Smooth muscle cell (in vitro differentiated cells): ENCODE measurements at regions not wholly inside any gene's neighbourhood (a gene's known extent, or its start where the extent isn't known, plus 50 kb on each side); places are given as distances from the start of the nearest gene placed in this dataset.

Experiments
- DNase-seq: peaks from one replicate; lab custom pipeline; 2025; ENCODE audit not compliant: unreplicated experiment; lab: John Stamatoyannopoulos, UW
- H2AFZ ChIP-seq: fragments of 200-600 bp; sonication (generic); 2 replicates; pipeline ENCODE4 v1.6.0; 2016; ENCODE audit warnings: antibody characterized with exemption, low read depth, mild to moderate bottlenecking
- H3F3A ChIP-seq: fragments of 200-600 bp; sonication (generic); 2 replicates; pipeline ENCODE4 v1.6.0; 2017; ENCODE audit warnings: antibody characterized with exemption, low read depth
- H3K27ac ChIP-seq: fragments of 200-600 bp; sonication (generic); 2 replicates; pipeline ENCODE4 v1.5.1; 2016; ENCODE audit warnings: low read depth, mild to moderate bottlenecking
- H3K27me3 ChIP-seq: fragments of 200-600 bp; sonication (generic); 2 replicates; pipeline ENCODE4 v1.6.1; 2016; ENCODE audit warnings: low read depth, mild to moderate bottlenecking
- H3K36me3 ChIP-seq: fragments of 200-600 bp; sonication (generic); 2 replicates; pipeline ENCODE4 v1.5.1; 2016; ENCODE audit warnings: low read depth
- H3K4me1 ChIP-seq: fragments of 200-600 bp; sonication (generic); 2 replicates; pipeline ENCODE4 v1.5.1; 2016; ENCODE audit warnings: low read depth
- H3K4me2 ChIP-seq: fragments of 200-600 bp; sonication (generic); 2 replicates; pipeline ENCODE4 v1.6.0; 2016; ENCODE audit warnings: mild to moderate bottlenecking
- H3K4me3 ChIP-seq: fragments of 200-600 bp; sonication (generic); 2 replicates; pipeline ENCODE4 v1.5.1; 2016; ENCODE audit warnings: mild to moderate bottlenecking
- H3K79me2 ChIP-seq: fragments of 200-600 bp; sonication (generic); 2 replicates; pipeline ENCODE4 v1.6.0; 2016; ENCODE audit warnings: low read depth, mild to moderate bottlenecking
- H3K9ac ChIP-seq: fragments of 200-600 bp; sonication (generic); 2 replicates; pipeline ENCODE4 v1.6.0; 2016; ENCODE audit warnings: low read depth
- H3K9me3 ChIP-seq: fragments of 200-600 bp; sonication (generic); replicated peaks from 2 replicates; pipeline ENCODE4 v1.5.1; 2016; ENCODE audit warnings: low read depth
- H4K20me1 ChIP-seq: fragments of 200-600 bp; sonication (generic); 2 replicates; pipeline ENCODE4 v1.6.0; 2016; ENCODE audit warnings: low read depth
- CTCF ChIP-seq: fragments of 200-600 bp; sonication (generic); IDR thresholded peaks from 2 replicates; pipeline ENCODE4 v1.5.1; 2017; ENCODE audit warnings: borderline replicate concordance, mild to moderate bottlenecking, antibody characterized with exemption; ENCODE audit not compliant: insufficient read depth, poor library complexity, severe bottlenecking
- WGBS: methylation state at CpG from one replicate; pipeline ENCODE4 v1.1.7; 2016; ENCODE audit warnings: low lambda C conversion rate; 5-methylcytosine and 5-hydroxymethylcytosine counted together

GRCh38 chr4:3708103-3708510 is 58.1 kb upstream of the ADRA2C start:
- no peak overlapping the region for H2AFZ ChIP-seq
- H3K4me1 ChIP-seq = peaks cover 14% of the 10 kb centered on the region
- DNase-seq = no peak
- H3K79me2 ChIP-seq = no peaks in the 10 kb centered on the region
- H3K27ac ChIP-seq = no peak overlapping the region
- H3K27me3 ChIP-seq = peaks cover 20% of the 10 kb centered on the region
- H3K4me3 ChIP-seq = no peak overlapping the region
- WGBS = 64% methylated on average over 13 of the region's 14 CpGs
- H3K4me2 ChIP-seq = no peak overlapping the region
- no peaks in the 10 kb centered on the region for H3K9me3 ChIP-seq
- H3F3A ChIP-seq = no peaks in the 10 kb centered on the region
- no peaks in the 10 kb centered on the region for H3K36me3 ChIP-seq
- no peak overlapping the region for H3K9ac ChIP-seq
- no peaks in the 10 kb centered on the region for H4K20me1 ChIP-seq
- no peak for TF ChIP-seq CTCF

- Histone ChIP-seq H3F3A (no peaks in the 10 kb centered on the region), H3K79me2 (no peaks in the 10 kb centered on the region), H3K27ac (no peak overlapping the region), H3K4me2 (no peak overlapping the region), H3K9ac (no peak overlapping the region), H4K20me1 (no peaks in the 10 kb centered on the region), H3K36me3 (no peaks in the 10 kb centered on the region), H3K27me3 (peaks cover 22% of the 10 kb centered on the region), H2AFZ (no peak overlapping the region), H3K9me3 (no peaks in the 10 kb centered on the region), H3K4me1 (peaks cover 16% of the 10 kb centered on the region), H3K4me3 (no peak overlapping the region)
- no peak for TF ChIP-seq CTCF
- DNase-seq = no peak
- 75% methylated on average over 17 of the region's 17 CpGs for WGBS
Measured at GRCh38 chr4:3707423-3708102, 58.6 kb upstream of the ADRA2C start.

GRCh38 chr4:3706565-3707422 is 59.4 kb upstream of the ADRA2C start:
- TF ChIP-seq CTCF = no peak
- Histone ChIP-seq H2AFZ (no peak overlapping the region), H3K36me3 (no peaks in the 10 kb centered on the region), H3K27me3 (peaks cover 22% of the 10 kb centered on the region), H3K4me1 (peaks cover 16% of the 10 kb centered on the region), H3K9me3 (no peaks in the 10 kb centered on the region), H3K79me2 (no peaks in the 10 kb centered on the region), H3K4me2 (no peak overlapping the region), H3K27ac (no peak overlapping the region), H3K9ac (no peak overlapping the region), H3K4me3 (no peak overlapping the region), H4K20me1 (no peaks in the 10 kb centered on the region), H3F3A (no peaks in the 10 kb centered on the region)
- DNase-seq = no peak
- WGBS = 93% methylated on average over 15 of the region's 15 CpGs
